ENCODE measurements at regions not wholly inside any gene's neighbourhood (a gene's known extent, or its start where the extent isn't known, plus 50 kb on each side); places are given as distances from the start of the nearest gene placed in this dataset.
A peak's percentile ranks its signal among the peaks of the same experiment; 100 is the strongest.

DNA sequence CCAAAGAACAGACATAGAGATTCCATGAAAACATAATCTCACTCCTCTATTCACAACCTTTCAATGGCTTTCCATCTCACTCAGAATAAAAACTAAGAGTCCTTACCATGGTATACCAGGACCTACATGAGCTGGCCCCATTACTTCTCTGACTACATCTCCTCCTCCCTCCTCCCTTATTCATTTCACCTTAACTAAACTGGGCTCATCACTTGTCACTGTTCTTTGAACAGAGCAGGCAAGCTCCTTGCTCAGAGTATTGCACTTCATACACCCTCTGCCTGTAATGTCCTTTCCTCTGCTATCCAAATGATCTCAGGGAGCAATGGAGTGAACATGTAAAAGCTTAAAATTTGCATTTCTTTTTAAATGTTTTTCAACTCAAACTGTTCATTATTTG lies 142.0 kb downstream of the MRPL39 start:
- TF ChIP-seq POLR2AphosphoS5 (IDR thresholded peaks at IDR 0.05; ENCODE audit: low read depth, low read length), result peak; percentile 95; the same call in 1 of the 2 replicates
- peak; percentile 95 for TF ChIP-seq POLR2A (IDR thresholded peaks at IDR 0.05; ENCODE audit: low read depth, low read length)
